MM.1S (cell line): ENCODE measurements at regions not wholly inside any gene's neighbourhood (a gene's known extent, or its start where the extent isn't known, plus 50 kb on each side); places are given as distances from the start of the nearest gene placed in this dataset.

ENCODE experiments used
- DNase-seq: peaks from one replicate; pipeline ENCODE4 v3.0.0-alpha.2; 2015
- H2AFZ ChIP-seq: fragments of 300-600 bp; sonication (generic); 2 replicates; pipeline ENCODE4 v1.6.0; 2016; ENCODE audit warnings: antibody characterized with exemption, low read length
- H3F3A ChIP-seq: fragments of 300-600 bp; sonication (generic); 2 replicates; pipeline ENCODE4 v1.6.1; 2016; ENCODE audit warnings: mild to moderate bottlenecking, antibody characterized with exemption, low read length, moderate library complexity, mixed read lengths; ENCODE audit not compliant: insufficient read depth
- H3K27ac ChIP-seq: fragments of 300-600 bp; sonication (generic); 2 replicates; pipeline ENCODE4 v1.5.1; 2016; ENCODE audit warnings: mild to moderate bottlenecking, low read length
- H3K27me3 ChIP-seq: fragments of 300-600 bp; sonication (generic); replicated peaks from 2 replicates; pipeline ENCODE4 v1.6.0; 2016; ENCODE audit warnings: low read length; ENCODE audit not compliant: insufficient read depth
- H3K36me3 ChIP-seq: fragments of 300-600 bp; sonication (generic); replicated peaks from 2 replicates; pipeline ENCODE4 v1.6.1; 2016; ENCODE audit warnings: mild to moderate bottlenecking, low read length, mixed read lengths; ENCODE audit not compliant: insufficient read depth
- H3K4me1 ChIP-seq: fragments of 300-600 bp; sonication (generic); 2 replicates; pipeline ENCODE4 v1.6.1; 2016; ENCODE audit warnings: low read length, mixed read lengths
- H3K4me2 ChIP-seq: fragments of 300-600 bp; sonication (generic); 2 replicates; pipeline ENCODE4 v1.6.0; 2016; ENCODE audit warnings: low read depth, low read length
- H3K4me3 ChIP-seq: fragments of 300-600 bp; sonication (generic); 2 replicates; pipeline ENCODE4 v1.5.1; 2016; ENCODE audit warnings: low read length, mixed read lengths
- H3K79me2 ChIP-seq: fragments of 300-600 bp; sonication (generic); 2 replicates; pipeline ENCODE4 v1.6.1; 2016; ENCODE audit warnings: mixed run types, low read length, mixed read lengths
- H3K9ac ChIP-seq: fragments of 300-600 bp; sonication (generic); 2 replicates; pipeline ENCODE4 v1.6.1; 2016; ENCODE audit warnings: low read length, mixed read lengths
- H3K9me2 ChIP-seq: fragments of 300-600 bp; sonication (generic); replicated peaks from 2 replicates; pipeline ENCODE4 v1.6.1; 2016; ENCODE audit warnings: mild to moderate bottlenecking, low read length, mixed read lengths; ENCODE audit not compliant: insufficient read depth
- H3K9me3 ChIP-seq: fragments of 300-600 bp; sonication (generic); replicated peaks from 2 replicates; pipeline ENCODE4 v1.6.1; 2016; ENCODE audit warnings: mild to moderate bottlenecking, low read length, mixed read lengths; ENCODE audit not compliant: insufficient read depth
- H4K20me1 ChIP-seq: fragments of 300-600 bp; sonication (generic); 2 replicates; pipeline ENCODE4 v1.6.1; 2016; ENCODE audit warnings: mild to moderate bottlenecking, low read length, moderate library complexity, mixed read lengths; ENCODE audit not compliant: insufficient read depth
- CTCF ChIP-seq: fragments of 300-600 bp; sonication (generic); IDR thresholded peaks from 2 replicates; pipeline ENCODE4 v1.5.1; 2016; ENCODE audit warnings: antibody characterized with exemption, low read length, mixed read lengths
- EZH2 ChIP-seq: fragments of 300-600 bp; sonication (generic); optimal IDR thresholded peaks from 2 replicates; pipeline ENCODE3; 2017; ENCODE audit warnings: low read depth, mild to moderate bottlenecking, antibody characterized with exemption, low read length, mixed read lengths
- EZH2phosphoT487 ChIP-seq: fragments of 300-600 bp; sonication (generic); IDR thresholded peaks from 2 replicates; pipeline ENCODE4 v1.6.1; 2018; ENCODE audit warnings: antibody characterized with exemption, low read length

DNA sequence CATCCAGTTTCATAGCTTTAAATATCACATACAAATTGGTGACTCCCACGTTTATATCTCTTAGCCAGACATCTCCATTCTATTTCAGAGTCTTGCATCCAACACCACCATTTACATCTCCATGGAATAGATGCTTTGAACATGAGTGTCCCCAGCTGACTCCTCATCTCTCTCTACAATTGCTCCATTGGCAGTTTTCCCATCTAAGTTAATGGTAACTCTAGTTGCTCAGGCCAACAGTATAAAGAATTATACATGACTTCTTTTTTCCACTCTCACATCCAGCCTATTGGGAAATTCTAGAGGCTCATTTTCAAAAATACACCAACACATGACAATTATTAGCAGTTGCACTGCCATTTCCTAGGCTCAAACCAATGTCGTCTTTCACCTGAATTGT, 388.2 kb downstream of the STIM2 start:
- H2AFZ ChIP-seq = no peak overlapping the region
- no peak overlapping the region for H3K4me3 ChIP-seq
- H3K4me1 ChIP-seq = no peaks in the 10 kb centered on the region
- TF ChIP-seq EZH2phosphoT487 (no peak), CTCF (no peak), EZH2 (no peak)
- no peaks in the 10 kb centered on the region for H3F3A ChIP-seq
- H3K27me3 ChIP-seq = no peaks in the 10 kb centered on the region
- H3K9me2 ChIP-seq = no peaks in the 10 kb centered on the region
- no peak for DNase-seq
- no peak overlapping the region for H3K27ac ChIP-seq
- no peak overlapping the region for H3K9ac ChIP-seq
- no peaks in the 10 kb centered on the region for H3K36me3 ChIP-seq
- no peak overlapping the region for H3K4me2 ChIP-seq
- no peaks in the 10 kb centered on the region for H3K79me2 ChIP-seq
- no peaks in the 10 kb centered on the region for H3K9me3 ChIP-seq
- no peaks in the 10 kb centered on the region for H4K20me1 ChIP-seq

- Histone ChIP-seq H4K20me1 (no peaks in the 10 kb centered on the region), H3K9me3 (no peaks in the 10 kb centered on the region), H3K4me1 (no peaks in the 10 kb centered on the region), H3K4me3 (no peak overlapping the region), H3F3A (no peaks in the 10 kb centered on the region), H3K27me3 (no peaks in the 10 kb centered on the region), H3K9ac (no peak overlapping the region), H3K4me2 (no peak overlapping the region), H3K36me3 (no peaks in the 10 kb centered on the region), H2AFZ (no peak overlapping the region), H3K9me2 (no peaks in the 10 kb centered on the region), H3K27ac (no peak overlapping the region), H3K79me2 (no peaks in the 10 kb centered on the region)
- no peak for TF ChIP-seq EZH2phosphoT487
- TF ChIP-seq CTCF = no peak
- TF ChIP-seq EZH2 = no peak
- no peak for DNase-seq
Observed at GRCh38 chr4:27251771-27252170, 391.1 kb downstream of the STIM2 start.

DNA sequence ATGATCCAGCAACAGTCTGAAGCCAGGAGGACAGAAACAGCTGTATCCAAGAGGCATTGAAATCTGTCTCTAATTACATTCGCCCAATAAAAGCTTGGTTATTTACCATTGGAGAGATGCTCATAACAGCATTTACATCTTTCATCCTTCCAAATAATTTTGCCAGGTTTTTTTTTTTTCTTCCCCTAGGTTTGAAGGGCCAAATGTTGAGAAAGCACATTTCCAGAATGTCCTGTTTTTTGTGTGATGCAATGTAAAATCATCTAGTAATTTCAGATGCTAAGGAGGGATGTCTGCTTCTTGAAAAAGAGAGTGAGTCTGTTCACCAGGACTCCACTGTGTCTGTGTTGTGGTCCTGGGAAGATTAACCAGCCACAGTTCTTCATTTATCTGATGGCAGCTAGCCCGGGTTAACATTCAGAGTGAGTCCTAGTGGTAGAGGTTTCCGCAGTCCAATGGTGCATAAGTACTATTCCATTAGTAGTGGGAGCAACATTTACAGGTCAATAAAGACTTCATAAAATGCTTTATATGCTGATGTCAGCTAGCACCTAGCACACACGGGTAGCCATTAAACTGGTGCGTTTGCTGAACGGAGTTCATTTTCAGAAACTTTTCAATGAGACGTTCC, 406.8 kb downstream of the STIM2 start:
- Histone ChIP-seq H3K9ac (no peak overlapping the region), H3K9me3 (no peaks in the 10 kb centered on the region), H4K20me1 (no peaks in the 10 kb centered on the region), H3K4me2 (no peak overlapping the region), H3K27me3 (no peaks in the 10 kb centered on the region), H3F3A (no peaks in the 10 kb centered on the region), H3K4me3 (no peak overlapping the region), H3K9me2 (no peaks in the 10 kb centered on the region), H3K36me3 (no peaks in the 10 kb centered on the region), H3K4me1 (no peaks in the 10 kb centered on the region), H2AFZ (no peak overlapping the region), H3K27ac (no peak overlapping the region), H3K79me2 (no peaks in the 10 kb centered on the region)
- no peak for TF ChIP-seq EZH2
- TF ChIP-seq EZH2phosphoT487 = no peak
- TF ChIP-seq CTCF = no peak
- DNase-seq = no peak
